IMR-90 (cell line): ENCODE measurements at regions not wholly inside any gene's neighbourhood (a gene's known extent, or its start where the extent isn't known, plus 50 kb on each side); places are given as distances from the start of the nearest gene placed in this dataset.

Experiments used
- ATAC-seq: fragments of 200-7000 bp; cut with Tn5 transposase; 2 replicates; pipeline ENCODE4 v1.9.1; 2020; ENCODE audit warnings: low read depth, mild to moderate bottlenecking, moderate library complexity
- BruUV-seq: library from RNA; stranded (reverse); fragments of 400-500 nt; replicated peaks from 2 replicates; lab custom pipeline; 2021; lab: Mats Ljungman, UMichigan
- CTCF ChIA-PET: fragments of 300-600 bp; formaldehyde crosslinking; extraction: SDS; loops from one replicate; lab custom pipeline; 2021; ENCODE audit warnings: antibody characterized with exemption; lab: Yijun Ruan, JAX
- POLR2A ChIA-PET: fragments of 300-600 bp; sonication (Branson Sonifier 250); formaldehyde crosslinking; loops from one replicate; lab custom pipeline; 2022; ENCODE audit warnings: antibody characterized with exemption; ENCODE audit not compliant: unreplicated experiment; lab: Charles Lee
- DNase-seq: peaks from one replicate; pipeline ENCODE4 v3.0.0; 2013
- H2AFZ ChIP-seq: replicated peaks from 2 replicates; pipeline ENCODE3; 2013; ENCODE audit warnings: low read length, mild to moderate bottlenecking; ENCODE audit not compliant: poor library complexity
- H2AK5ac ChIP-seq: 2 replicates; pipeline ENCODE4 v1.6.1; 2013; ENCODE audit warnings: low read depth, low read length, inconsistent platforms
- H2AK9ac ChIP-seq: replicated peaks from 2 replicates; pipeline ENCODE3; 2013; ENCODE audit warnings: mild to moderate bottlenecking, low read depth, low read length, moderate library complexity; ENCODE audit not compliant: poor library complexity
- H2BK120ac ChIP-seq: 2 replicates; pipeline ENCODE4 v1.6.1; 2013; ENCODE audit warnings: low read depth, low read length, inconsistent platforms
- H2BK15ac ChIP-seq: 3 replicates; pipeline ENCODE4 v1.6.1; 2013; ENCODE audit warnings: low read depth, low read length, inconsistent platforms
- H2BK20ac ChIP-seq: 2 replicates; pipeline ENCODE4 v1.6.1; 2013; ENCODE audit warnings: low read depth, mild to moderate bottlenecking, inconsistent platforms, low read length, moderate library complexity
- H2BK5ac ChIP-seq: 2 replicates; pipeline ENCODE4 v1.6.1; 2013; ENCODE audit warnings: mild to moderate bottlenecking, low read depth, low read length, inconsistent platforms; ENCODE audit not compliant: poor library complexity, severe bottlenecking
- H3K14ac ChIP-seq: replicated peaks from 2 replicates; pipeline ENCODE4 v1.6.1; 2013; ENCODE audit warnings: low read depth, low read length, inconsistent platforms
- H3K18ac ChIP-seq: 2 replicates; pipeline ENCODE4 v1.6.1; 2013; ENCODE audit warnings: low read depth, low read length, control low read depth
- H3K23ac ChIP-seq: 2 replicates; pipeline ENCODE4 v1.6.1; 2013; ENCODE audit warnings: low read depth, low read length, inconsistent platforms
- H3K27ac ChIP-seq: 2 replicates; pipeline ENCODE4 v1.5.1; 2013; ENCODE audit warnings: mild to moderate bottlenecking, control low read depth, low read length; ENCODE audit not compliant: insufficient read depth
- H3K27me3 ChIP-seq: 2 replicates; pipeline ENCODE4 v1.6.1; 2013; ENCODE audit warnings: low read length; ENCODE audit not compliant: control insufficient read depth, insufficient read depth
- H3K36me3 ChIP-seq: 2 replicates; pipeline ENCODE4 v1.6.1; 2013; ENCODE audit warnings: low read length, mixed read lengths; ENCODE audit not compliant: control insufficient read depth, insufficient read depth
- H3K4ac ChIP-seq: 2 replicates; pipeline ENCODE4 v1.6.1; 2013; ENCODE audit warnings: low read depth, low read length, inconsistent platforms
- H3K4me1 ChIP-seq: 2 replicates; pipeline ENCODE4 v1.6.1; 2013; ENCODE audit warnings: low read length, mixed read lengths; ENCODE audit not compliant: control insufficient read depth, insufficient read depth
- H3K4me2 ChIP-seq: 2 replicates; pipeline ENCODE4 v1.6.1; 2013; ENCODE audit warnings: low read depth, mild to moderate bottlenecking, control low read depth, low read length, moderate library complexity
- H3K4me3 ChIP-seq: 2 replicates; pipeline ENCODE4 v1.5.1; 2013; ENCODE audit warnings: low read depth, mild to moderate bottlenecking, control low read depth, low read length, moderate library complexity; ENCODE audit not compliant: insufficient read depth
- H3K56ac ChIP-seq: 2 replicates; pipeline ENCODE4 v1.6.1; 2013; ENCODE audit warnings: low read length, inconsistent platforms; ENCODE audit not compliant: insufficient read depth; ENCODE audit errors: extremely low read depth
- H3K79me1 ChIP-seq, 2 experiments: 2 replicates each; pipeline ENCODE4 v1.6.1; 2013; ENCODE audit warnings: low read length in 2 of 2, inconsistent platforms in 1 of 2, low read depth in 1 of 2
- H3K9ac ChIP-seq: 2 replicates; pipeline ENCODE4 v1.6.1; 2013; ENCODE audit warnings: low read depth, low read length, control low read depth
- H3K9me1 ChIP-seq: 2 replicates; pipeline ENCODE4 v1.6.1; 2013; ENCODE audit warnings: low read length, inconsistent platforms; ENCODE audit not compliant: insufficient read depth
- H3K9me3 ChIP-seq: 2 replicates; pipeline ENCODE4 v1.6.1; 2013; ENCODE audit warnings: low read length; ENCODE audit not compliant: control insufficient read depth, insufficient read depth
- H4K20me1 ChIP-seq: 2 replicates; pipeline ENCODE4 v1.6.1; 2013; ENCODE audit warnings: low read length, inconsistent platforms; ENCODE audit not compliant: insufficient read depth
- H4K5ac ChIP-seq: 2 replicates; pipeline ENCODE4 v1.6.1; 2013; ENCODE audit warnings: mild to moderate bottlenecking, low read depth, low read length, control low read depth
- H4K8ac ChIP-seq, 2 experiments: 2 replicates each; pipeline ENCODE4 v1.6.1; 2013; ENCODE audit warnings: low read depth in 2 of 2, low read length in 2 of 2, control low read depth in 1 of 2, inconsistent platforms in 1 of 2
- H4K91ac ChIP-seq: 2 replicates; pipeline ENCODE4 v1.6.1; 2013; ENCODE audit warnings: low read depth, low read length, inconsistent platforms; ENCODE audit not compliant: insufficient read depth
- BHLHE40 ChIP-seq: fragments of 150-350 bp; IDR thresholded peaks from 2 replicates; pipeline ENCODE4 v1.6.1; 2016; ENCODE audit warnings: mild to moderate bottlenecking, low read depth, low read length
- CEBPB ChIP-seq: IDR thresholded peaks from 2 replicates; pipeline ENCODE4 v1.6.1; 2012; ENCODE audit warnings: low read depth, low read length, improper control_type of control experiment
- CHD1 ChIP-seq: IDR thresholded peaks from 2 replicates; pipeline ENCODE4 v1.6.1; 2012; ENCODE audit warnings: low read depth, low read length, improper control_type of control experiment
- ELK1 ChIP-seq: fragments of 150-350 bp; IDR thresholded peaks from 2 replicates; pipeline ENCODE4 v1.6.1; 2016; ENCODE audit warnings: low read depth, mild to moderate bottlenecking, low read length, moderate library complexity, borderline replicate concordance
- FOS ChIP-seq: fragments of 150-350 bp; IDR thresholded peaks from 2 replicates; pipeline ENCODE4 v1.6.1; 2016; ENCODE audit warnings: low read depth, low read length
- MAZ ChIP-seq: IDR thresholded peaks from 2 replicates; pipeline ENCODE4 v1.6.1; 2012; ENCODE audit warnings: low read depth, mild to moderate bottlenecking, low read length, improper control_type of control experiment, moderate library complexity, borderline replicate concordance
- MXI1 ChIP-seq: IDR thresholded peaks from 2 replicates; pipeline ENCODE4 v1.6.1; 2012; ENCODE audit warnings: low read depth, mild to moderate bottlenecking, low read length, moderate library complexity, borderline replicate concordance
- NFE2L2 ChIP-seq: fragments of 150-350 bp; IDR thresholded peaks from 2 replicates; pipeline ENCODE4 v1.6.1; 2016; ENCODE audit warnings: low read depth, mild to moderate bottlenecking, low read length
- POLR2A ChIP-seq: IDR thresholded peaks from 2 replicates; pipeline ENCODE4 v1.6.1; 2012; ENCODE audit warnings: mild to moderate bottlenecking, low read depth, low read length
- RAD21 ChIP-seq: IDR thresholded peaks from 2 replicates; pipeline ENCODE4 v1.6.1; 2012; ENCODE audit warnings: low read length, improper control_type of control experiment
- RCOR1 ChIP-seq: IDR thresholded peaks from 2 replicates; pipeline ENCODE4 v1.6.1; 2012; ENCODE audit warnings: mild to moderate bottlenecking, low read length, improper control_type of control experiment; ENCODE audit not compliant: insufficient replicate concordance
- RFX5 ChIP-seq: IDR thresholded peaks from 2 replicates; pipeline ENCODE4 v1.8.0; 2012; ENCODE audit warnings: low read depth, mild to moderate bottlenecking, low read length, moderate library complexity
- SMC3 ChIP-seq: fragments of 150-350 bp; IDR thresholded peaks from 2 replicates; pipeline ENCODE4 v1.6.1; 2016; ENCODE audit warnings: low read depth, mild to moderate bottlenecking, antibody characterized with exemption, low read length, moderate library complexity
- USF2 ChIP-seq: fragments of 150-350 bp; IDR thresholded peaks from 2 replicates; pipeline ENCODE4 v1.6.1; 2017; ENCODE audit warnings: mild to moderate bottlenecking, antibody characterized with exemption, low read length, low read depth
- WGBS, 2 experiments: methylation state at CpG; one replicate each; pipeline versions ENCODE4 v1.1.5 to v1.1.7; 2013; ENCODE audit warnings: missing lambda C conversion rate in 2 of 2; ENCODE audit not compliant: insufficient read length in 1 of 2; ENCODE audit errors: extremely low coverage in 2 of 2; 5-methylcytosine and 5-hydroxymethylcytosine counted together
- dilution Hi-C: fragments of 300-500 bp; cut with HindIII; formaldehyde crosslinking; loops from one replicate; pipeline ENCODE4 v1.14.3; 2018; ENCODE audit warnings: low sequenced_read_pairs; ENCODE audit not compliant: unreplicated experiment
- in situ Hi-C: fragments of 300-500 bp; cut with MboI; formaldehyde crosslinking; loops from 3 replicates; pipeline ENCODE4 v1.14.3; 2019; ENCODE audit warnings: low sequenced_read_pairs, inconsistent platforms, mixed read lengths
- intact Hi-C: fragments of 100-400 bp; cut with micrococcal nuclease; formaldehyde crosslinking; loops from 2 replicates; pipeline ENCODE4 v1.10.0; 2022
- TF ChIP-seq, protein P1 (sequence below): conservative IDR thresholded peaks from 2 replicates; pipeline ENCODE4 v1.5.1; 2012; ENCODE audit warnings: mild to moderate bottlenecking, low read depth, low read length, improper control_type of control experiment

DNA sequence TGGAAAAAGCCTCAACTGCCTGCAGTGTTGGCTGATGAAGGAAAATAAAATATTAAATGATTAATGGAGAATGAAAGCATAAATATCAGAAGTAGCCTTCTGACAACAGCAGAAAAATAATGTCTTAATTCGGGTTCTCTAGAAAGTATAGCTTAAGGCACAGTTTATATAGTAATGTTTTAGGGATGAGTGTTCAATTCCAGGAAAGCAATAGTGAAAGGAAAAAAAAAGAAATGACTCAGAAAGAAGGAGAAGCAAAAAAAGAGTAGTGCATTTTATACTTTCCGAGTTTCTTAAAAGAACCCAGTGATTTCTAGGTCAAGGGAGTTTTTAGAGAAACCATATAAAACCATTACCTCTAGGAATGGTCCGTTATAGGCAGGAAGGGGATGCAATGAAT lies 137.3 kb downstream of the HTR1B start:
- no CpG with 5 or more reads among the region's 3 CpGs for WGBS, 2 experiments
- Histone ChIP-seq H2BK5ac (peak overlapping the region; percentile 77), H2BK20ac (peak overlapping the region; percentile 74), H2AK5ac (no peak overlapping the region), H3K9me1 (no peaks in the 10 kb centered on the region), H4K5ac (peak overlapping the region; percentile 68; the same call in 1 of the 2 replicates), H3K4ac (peak overlapping the region; percentile 58; the same call in 1 of the 2 replicates), H3K27ac (no peak overlapping the region), H4K20me1 (no peaks in the 10 kb centered on the region), H2AFZ (no peak overlapping the region), H3K27me3 (no peaks in the 10 kb centered on the region), H3K4me1 (peaks cover 2% of the 10 kb centered on the region; the same call in 1 of the 2 replicates), H2BK15ac (no peak overlapping the region), H4K91ac (peak overlapping the region; percentile 34; the same call in 1 of the 2 replicates), H3K4me2 (peak overlapping the region; percentile 59; the same call in 1 of the 2 replicates), H3K23ac (no peak overlapping the region), H3K9ac (no peak overlapping the region), H3K56ac (no peak overlapping the region; the same call in 1 of the 2 replicates), H4K8ac (peak overlapping the region; percentile 58 to 76; a peak in 2 of 4 replicates), H3K4me3 (no peak overlapping the region), H3K18ac (peak overlapping the region; percentile 90; the same call in 1 of the 2 replicates), H2BK120ac (peak overlapping the region; percentile 52; the same call in 1 of the 2 replicates), H3K14ac (no peak overlapping the region; the same call in 1 of the 2 replicates), H3K79me1 (peaks cover 0 to 5% of the 10 kb centered on the region in 2 experiments; a peak in 1 of 4 replicates), H3K9me3 (no peaks in the 10 kb centered on the region), H3K36me3 (no peaks in the 10 kb centered on the region), H2AK9ac (no peak overlapping the region)
- dilution Hi-C loops (no loop called here), intact Hi-C loops (no loop called here), in situ Hi-C loops (no loop called here)
- no TSS peak for BruUV-seq
- DNase-seq (peak; percentile 47), ATAC-seq (peak; percentile 75)
- no peak for TF ChIP-seq MXI1
- no peak for TF ChIP-seq CEBPB
- TF ChIP-seq USF2, result no peak
- no peak for TF ChIP-seq RFX5
- TF ChIP-seq, protein P1, sequence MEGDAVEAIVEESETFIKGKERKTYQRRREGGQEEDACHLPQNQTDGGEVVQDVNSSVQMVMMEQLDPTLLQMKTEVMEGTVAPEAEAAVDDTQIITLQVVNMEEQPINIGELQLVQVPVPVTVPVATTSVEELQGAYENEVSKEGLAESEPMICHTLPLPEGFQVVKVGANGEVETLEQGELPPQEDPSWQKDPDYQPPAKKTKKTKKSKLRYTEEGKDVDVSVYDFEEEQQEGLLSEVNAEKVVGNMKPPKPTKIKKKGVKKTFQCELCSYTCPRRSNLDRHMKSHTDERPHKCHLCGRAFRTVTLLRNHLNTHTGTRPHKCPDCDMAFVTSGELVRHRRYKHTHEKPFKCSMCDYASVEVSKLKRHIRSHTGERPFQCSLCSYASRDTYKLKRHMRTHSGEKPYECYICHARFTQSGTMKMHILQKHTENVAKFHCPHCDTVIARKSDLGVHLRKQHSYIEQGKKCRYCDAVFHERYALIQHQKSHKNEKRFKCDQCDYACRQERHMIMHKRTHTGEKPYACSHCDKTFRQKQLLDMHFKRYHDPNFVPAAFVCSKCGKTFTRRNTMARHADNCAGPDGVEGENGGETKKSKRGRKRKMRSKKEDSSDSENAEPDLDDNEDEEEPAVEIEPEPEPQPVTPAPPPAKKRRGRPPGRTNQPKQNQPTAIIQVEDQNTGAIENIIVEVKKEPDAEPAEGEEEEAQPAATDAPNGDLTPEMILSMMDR, result no peak
- no peak for TF ChIP-seq RCOR1
- TF ChIP-seq SMC3, result no peak
- TF ChIP-seq NFE2L2, result no peak
- no peak for TF ChIP-seq ELK1
- no peak for TF ChIP-seq BHLHE40
- no peak for TF ChIP-seq MAZ
- no peak for TF ChIP-seq FOS
- TF ChIP-seq POLR2A, result no peak
- no peak for TF ChIP-seq RAD21
- TF ChIP-seq CHD1, result no peak
- CTCF ChIA-PET, result no interaction called here
- POLR2A ChIA-PET, result no interaction called here
